Vagina (tissue), 2 donors: ENCODE measurements at regions not wholly inside any gene's neighbourhood (a gene's known extent, or its start where the extent isn't known, plus 50 kb on each side); places are given as distances from the start of the nearest gene placed in this dataset.

Experiments
- DNase-seq, 2 donors: peaks; one replicate each; pipeline ENCODE4 v3.0.0-alpha.2; 2017; ENCODE audit errors: extremely low spot score in 2 of 2
- H3K27ac ChIP-seq: fragments of 200-600 bp; sonication (generic); one replicate; pipeline ENCODE4 v1.5.1; 2019
- H3K27me3 ChIP-seq: fragments of 200-600 bp; sonication (generic); one replicate; pipeline ENCODE4 v1.5.1; 2019
- H3K36me3 ChIP-seq, 2 donors: fragments of 200-600 bp; sonication (generic); one replicate each; pipeline ENCODE4 v1.5.1; 2017 to 2019
- H3K4me1 ChIP-seq: fragments of 200-600 bp; sonication (generic); one replicate; pipeline ENCODE4 v1.5.1; 2019
- H3K4me3 ChIP-seq, 2 donors: fragments of 200-600 bp; sonication (generic); 1 replicate in 1 of 2; 2 replicates in 1 of 2; pipeline ENCODE4 v1.5.1; 2016 to 2019
- H3K9me3 ChIP-seq: fragments of 200-600 bp; sonication (generic); one replicate; pipeline ENCODE4 v1.5.1; 2019
- POLR2A ChIP-seq, 2 donors: fragments of 450-650 bp; IDR thresholded peaks; one replicate each; pipeline ENCODE4 v1.6.1; 2017; ENCODE audit warnings: antibody characterized with exemption in 2 of 2, mild to moderate bottlenecking in 2 of 2, moderate library complexity in 2 of 2
- POLR2AphosphoS5 ChIP-seq, 2 donors: sonication (generic); formaldehyde crosslinking; IDR thresholded peaks; one replicate each; pipeline ENCODE4 v1.9.0; 2017; ENCODE audit warnings: antibody characterized with exemption in 2 of 2, mild to moderate bottlenecking in 2 of 2, low read depth in 1 of 2; ENCODE audit not compliant: insufficient read depth in 1 of 2
- intact Hi-C: fragments of 100-400 bp; cut with DNase I; formaldehyde crosslinking; loops from one replicate; pipeline ENCODE4 v1.15.1; 2023
- TF ChIP-seq, protein P1 (sequence below), 3 experiments: fragments of 450-650 bp in 2 of 3; fragments of 200-600 bp in 1 of 3; sonication (generic) in 1 of 3; IDR thresholded peaks; one replicate each; pipeline ENCODE4 v1.5.1; 2017 to 2019; ENCODE audit warnings: antibody characterized with exemption in 3 of 3, mild to moderate bottlenecking in 2 of 3, moderate library complexity in 2 of 3

DNA sequence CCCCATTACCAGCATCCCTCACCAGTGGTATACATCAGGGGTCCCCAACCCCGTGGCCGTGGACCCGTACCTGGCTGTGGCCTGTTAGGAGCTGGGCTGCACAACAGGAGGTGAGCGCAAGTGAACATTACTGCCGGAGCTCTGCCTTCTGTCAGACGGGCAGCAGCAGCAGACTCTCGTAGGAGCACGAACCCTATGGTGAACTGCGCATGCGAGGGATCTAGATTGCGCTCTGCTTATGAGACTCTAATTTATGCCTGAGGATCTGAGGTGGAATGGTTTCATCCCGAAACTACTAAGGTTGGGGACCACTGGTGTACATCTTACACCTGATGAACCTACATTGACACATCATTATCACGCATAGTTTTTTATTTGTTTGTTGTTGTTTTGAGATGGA, 52.8 kb upstream of the DHX15 start:
- no peak overlapping the region for H3K27ac ChIP-seq
- no peaks in the 10 kb centered on the region for H3K9me3 ChIP-seq
- no peak overlapping the region for H3K4me3 ChIP-seq
- peak in 1 of 2 donors; percentile 40 for DNase-seq
- no peaks in the 10 kb centered on the region for H3K36me3 ChIP-seq
- TF ChIP-seq POLR2AphosphoS5 (IDR thresholded peaks at IDR 0.05; ENCODE audit: insufficient read depth in 1 of 2, low read depth in 1 of 2) (no peak), POLR2A (IDR thresholded peaks at IDR 0.05) (no peak)
- H3K27me3 ChIP-seq: no peaks in the 10 kb centered on the region
- intact Hi-C loops: no loop called here
- H3K4me1 ChIP-seq: no peaks in the 10 kb centered on the region

DNA sequence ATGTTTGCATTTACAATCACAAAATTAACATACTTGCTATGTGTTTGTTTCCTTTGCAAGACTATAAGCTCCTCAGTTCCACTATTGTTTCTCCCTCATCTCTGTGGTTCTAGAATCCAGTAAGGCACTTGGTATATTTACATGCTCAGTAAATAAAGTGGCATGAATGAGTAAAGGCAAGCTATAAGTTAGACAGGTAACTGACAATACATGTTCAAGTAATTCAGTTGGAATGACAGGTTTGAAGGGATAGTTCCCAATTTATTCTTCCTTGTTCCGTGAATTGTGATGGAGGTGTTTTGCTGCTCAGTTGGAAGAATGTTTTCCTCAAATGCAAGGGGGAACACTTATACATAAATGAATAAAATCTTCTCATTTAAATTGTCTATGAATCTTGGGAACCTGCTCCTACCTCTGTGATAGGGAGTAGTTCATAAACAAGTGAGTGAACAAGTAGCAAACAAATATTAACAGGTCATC, 54.1 kb upstream of the DHX15 start:
- DNase-seq: no peak
- H3K4me3 ChIP-seq: no peak overlapping the region
- no peaks in the 10 kb centered on the region for H3K36me3 ChIP-seq
- no peak overlapping the region for H3K27ac ChIP-seq
- H3K27me3 ChIP-seq: no peaks in the 10 kb centered on the region
- no peaks in the 10 kb centered on the region for H3K9me3 ChIP-seq
- intact Hi-C loops: no loop called here
- TF ChIP-seq POLR2AphosphoS5 (IDR thresholded peaks at IDR 0.05; ENCODE audit: insufficient read depth in 1 of 2, low read depth in 1 of 2) (no peak), POLR2A (IDR thresholded peaks at IDR 0.05) (no peak)
- TF ChIP-seq, protein P1, sequence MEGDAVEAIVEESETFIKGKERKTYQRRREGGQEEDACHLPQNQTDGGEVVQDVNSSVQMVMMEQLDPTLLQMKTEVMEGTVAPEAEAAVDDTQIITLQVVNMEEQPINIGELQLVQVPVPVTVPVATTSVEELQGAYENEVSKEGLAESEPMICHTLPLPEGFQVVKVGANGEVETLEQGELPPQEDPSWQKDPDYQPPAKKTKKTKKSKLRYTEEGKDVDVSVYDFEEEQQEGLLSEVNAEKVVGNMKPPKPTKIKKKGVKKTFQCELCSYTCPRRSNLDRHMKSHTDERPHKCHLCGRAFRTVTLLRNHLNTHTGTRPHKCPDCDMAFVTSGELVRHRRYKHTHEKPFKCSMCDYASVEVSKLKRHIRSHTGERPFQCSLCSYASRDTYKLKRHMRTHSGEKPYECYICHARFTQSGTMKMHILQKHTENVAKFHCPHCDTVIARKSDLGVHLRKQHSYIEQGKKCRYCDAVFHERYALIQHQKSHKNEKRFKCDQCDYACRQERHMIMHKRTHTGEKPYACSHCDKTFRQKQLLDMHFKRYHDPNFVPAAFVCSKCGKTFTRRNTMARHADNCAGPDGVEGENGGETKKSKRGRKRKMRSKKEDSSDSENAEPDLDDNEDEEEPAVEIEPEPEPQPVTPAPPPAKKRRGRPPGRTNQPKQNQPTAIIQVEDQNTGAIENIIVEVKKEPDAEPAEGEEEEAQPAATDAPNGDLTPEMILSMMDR (IDR thresholded peaks at IDR 0.05): no peak
- H3K4me1 ChIP-seq: no peaks in the 10 kb centered on the region

DNA sequence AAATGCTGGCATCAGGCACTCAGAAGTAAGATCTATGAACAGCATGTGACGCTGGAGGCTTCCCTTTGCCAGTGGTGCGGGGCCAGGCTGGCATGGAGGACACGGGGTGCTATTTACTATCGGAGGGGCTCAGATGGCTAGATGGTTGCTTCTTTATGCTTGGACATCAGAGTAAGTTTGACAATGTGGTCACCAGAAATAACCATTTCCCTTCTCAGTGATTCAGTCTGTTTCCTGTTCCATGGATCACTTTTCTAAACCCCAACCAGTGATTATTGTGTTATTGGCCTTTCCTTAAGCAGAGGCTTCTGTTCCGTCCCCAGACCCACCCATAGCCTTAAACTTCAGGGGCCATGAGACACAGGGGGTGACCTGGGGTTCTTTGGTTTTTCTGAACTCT, 55.4 kb upstream of the DHX15 start:
- intact Hi-C loops: no loop called here
- H3K27ac ChIP-seq: no peak overlapping the region
- no peak for TF ChIP-seq POLR2A (IDR thresholded peaks at IDR 0.05)
- TF ChIP-seq POLR2AphosphoS5 (IDR thresholded peaks at IDR 0.05; ENCODE audit: insufficient read depth in 1 of 2, low read depth in 1 of 2): no peak
- TF ChIP-seq, protein P1 (IDR thresholded peaks at IDR 0.05): no peak
- no peak for DNase-seq
- H3K36me3 ChIP-seq: no peaks in the 10 kb centered on the region
- no peaks in the 10 kb centered on the region for H3K27me3 ChIP-seq
- no peaks in the 10 kb centered on the region for H3K9me3 ChIP-seq
- no peak overlapping the region for H3K4me3 ChIP-seq
- no peaks in the 10 kb centered on the region for H3K4me1 ChIP-seq

DNA sequence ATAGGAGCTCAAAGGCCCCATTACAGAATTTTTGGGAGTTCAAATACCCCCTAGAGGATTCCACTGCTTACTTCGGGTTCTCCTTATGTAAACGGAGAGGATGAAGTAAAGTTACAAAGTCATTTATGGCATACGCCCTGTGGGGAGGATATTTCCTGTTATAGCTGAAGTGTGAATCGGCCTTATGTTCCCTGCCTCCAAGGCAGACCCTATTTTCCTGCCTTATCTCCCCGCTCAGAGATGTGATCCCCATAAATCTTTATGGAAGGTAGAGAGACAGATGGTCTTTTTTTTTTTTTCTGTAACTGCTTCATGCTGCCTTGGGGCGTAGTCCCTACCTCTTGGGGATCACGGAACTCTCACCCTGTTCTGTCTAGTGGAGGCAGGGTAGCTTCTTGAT, 56.0 kb upstream of the DHX15 start:
- Histone ChIP-seq H3K27ac (no peak overlapping the region), H3K36me3 (no peaks in the 10 kb centered on the region), H3K4me3 (no peak overlapping the region), H3K4me1 (no peaks in the 10 kb centered on the region), H3K27me3 (no peaks in the 10 kb centered on the region), H3K9me3 (no peaks in the 10 kb centered on the region)
- intact Hi-C loops: no loop called here
- no peak for TF ChIP-seq POLR2A (IDR thresholded peaks at IDR 0.05)
- TF ChIP-seq, protein P1 (IDR thresholded peaks at IDR 0.05): no peak
- no peak for TF ChIP-seq POLR2AphosphoS5 (IDR thresholded peaks at IDR 0.05; ENCODE audit: insufficient read depth in 1 of 2, low read depth in 1 of 2)
- DNase-seq: peak in 1 of 2 donors; percentile 44

DNA sequence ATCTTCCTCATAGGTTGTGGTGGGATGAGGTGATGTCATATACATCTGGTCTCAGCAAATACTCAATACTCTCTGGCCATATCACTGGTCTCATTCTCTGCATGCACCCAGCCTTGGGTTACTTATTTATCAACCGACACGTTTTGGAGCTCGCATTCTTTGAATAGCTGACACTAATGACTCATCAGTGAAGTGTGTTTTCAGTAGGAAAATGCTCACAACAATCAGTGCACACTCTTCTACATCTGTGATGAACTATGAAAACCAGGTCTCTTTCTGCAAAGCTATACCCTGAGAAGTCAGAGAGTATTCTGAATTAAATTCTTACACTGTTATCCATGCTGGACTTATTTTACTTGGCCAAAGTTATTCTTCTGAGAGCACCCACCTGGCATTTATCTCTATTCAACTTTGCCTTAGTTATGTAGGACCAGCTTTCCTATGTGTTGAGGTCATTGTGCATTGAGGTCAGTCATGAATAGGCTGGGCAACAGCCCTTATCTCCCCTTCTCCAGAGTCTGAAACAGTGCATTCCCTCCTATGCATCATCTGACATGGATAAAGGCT, 58.7 kb upstream of the DHX15 start:
- Histone ChIP-seq H3K36me3 (no peaks in the 10 kb centered on the region), H3K4me1 (no peaks in the 10 kb centered on the region), H3K27me3 (no peaks in the 10 kb centered on the region), H3K27ac (no peak overlapping the region), H3K4me3 (no peak overlapping the region), H3K9me3 (no peaks in the 10 kb centered on the region)
- intact Hi-C loops: no loop called here
- TF ChIP-seq POLR2AphosphoS5 (IDR thresholded peaks at IDR 0.05; ENCODE audit: insufficient read depth in 1 of 2, low read depth in 1 of 2): no peak
- TF ChIP-seq, protein P1 (IDR thresholded peaks at IDR 0.05): no peak
- DNase-seq: peak in 1 of 2 donors; percentile 16
